GM12875 (cell line): ENCODE measurements at regions not wholly inside any gene's neighbourhood (a gene's known extent, or its start where the extent isn't known, plus 50 kb on each side); places are given as distances from the start of the nearest gene placed in this dataset.

ENCODE experiments used
- H3K4me3 ChIP-seq: one replicate; pipeline ENCODE4 v1.5.1; 2011; ENCODE audit warnings: low read depth, low read length, control low read depth
- TF ChIP-seq, protein P1 (sequence below): IDR thresholded peaks from 2 replicates; pipeline ENCODE4 v1.5.1; 2011; ENCODE audit warnings: low read depth, mild to moderate bottlenecking, control low read depth, inconsistent platforms, low read length, moderate library complexity, borderline replicate concordance; ENCODE audit not compliant: insufficient read depth

DNA sequence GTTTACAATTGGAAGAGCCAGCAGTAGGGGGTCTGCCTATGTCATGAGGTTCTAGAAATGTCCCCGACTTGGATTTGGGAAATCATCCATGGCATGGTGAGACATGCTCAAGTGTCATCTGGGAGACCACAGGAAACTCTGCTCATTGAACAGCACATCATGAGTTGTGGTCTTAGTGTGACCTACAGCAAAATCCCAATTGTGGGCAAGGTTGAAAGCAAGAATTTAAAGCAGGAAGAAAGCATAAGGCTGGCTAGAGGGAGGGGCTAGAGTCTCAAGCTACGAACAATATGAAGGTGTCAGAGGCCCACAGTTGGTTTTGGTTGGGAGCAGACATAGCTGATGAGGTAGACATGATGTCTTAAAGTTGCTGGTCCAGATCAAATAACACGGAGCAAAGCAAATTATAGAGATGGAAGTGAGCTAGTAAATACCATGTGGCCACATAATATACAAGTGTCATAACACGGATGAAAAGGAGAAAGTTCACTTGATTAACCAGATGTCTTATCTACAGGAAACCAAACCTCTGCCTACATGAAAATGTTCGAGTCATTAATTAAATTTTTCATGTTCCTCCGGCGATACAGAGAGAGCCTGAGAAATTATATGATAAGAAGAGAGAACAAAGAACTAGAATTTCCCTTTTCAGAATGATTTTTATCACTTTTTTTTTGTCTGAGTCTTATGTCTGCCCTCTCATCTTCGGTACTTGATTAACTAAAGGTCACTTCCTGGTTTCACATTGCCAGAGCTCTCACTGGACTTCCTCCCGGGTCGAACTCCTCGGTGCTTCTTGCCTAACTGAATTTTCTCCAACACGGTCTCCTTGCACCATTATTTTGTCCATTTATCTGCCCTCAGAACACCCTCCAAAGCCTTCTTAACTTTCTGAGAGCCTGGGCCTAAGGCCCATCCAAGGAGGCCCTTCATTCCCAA is 67.5 kb upstream of the DUSP10 start:
- no peak overlapping the region for H3K4me3 ChIP-seq
- TF ChIP-seq, protein P1, sequence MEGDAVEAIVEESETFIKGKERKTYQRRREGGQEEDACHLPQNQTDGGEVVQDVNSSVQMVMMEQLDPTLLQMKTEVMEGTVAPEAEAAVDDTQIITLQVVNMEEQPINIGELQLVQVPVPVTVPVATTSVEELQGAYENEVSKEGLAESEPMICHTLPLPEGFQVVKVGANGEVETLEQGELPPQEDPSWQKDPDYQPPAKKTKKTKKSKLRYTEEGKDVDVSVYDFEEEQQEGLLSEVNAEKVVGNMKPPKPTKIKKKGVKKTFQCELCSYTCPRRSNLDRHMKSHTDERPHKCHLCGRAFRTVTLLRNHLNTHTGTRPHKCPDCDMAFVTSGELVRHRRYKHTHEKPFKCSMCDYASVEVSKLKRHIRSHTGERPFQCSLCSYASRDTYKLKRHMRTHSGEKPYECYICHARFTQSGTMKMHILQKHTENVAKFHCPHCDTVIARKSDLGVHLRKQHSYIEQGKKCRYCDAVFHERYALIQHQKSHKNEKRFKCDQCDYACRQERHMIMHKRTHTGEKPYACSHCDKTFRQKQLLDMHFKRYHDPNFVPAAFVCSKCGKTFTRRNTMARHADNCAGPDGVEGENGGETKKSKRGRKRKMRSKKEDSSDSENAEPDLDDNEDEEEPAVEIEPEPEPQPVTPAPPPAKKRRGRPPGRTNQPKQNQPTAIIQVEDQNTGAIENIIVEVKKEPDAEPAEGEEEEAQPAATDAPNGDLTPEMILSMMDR, result no peak

DNA sequence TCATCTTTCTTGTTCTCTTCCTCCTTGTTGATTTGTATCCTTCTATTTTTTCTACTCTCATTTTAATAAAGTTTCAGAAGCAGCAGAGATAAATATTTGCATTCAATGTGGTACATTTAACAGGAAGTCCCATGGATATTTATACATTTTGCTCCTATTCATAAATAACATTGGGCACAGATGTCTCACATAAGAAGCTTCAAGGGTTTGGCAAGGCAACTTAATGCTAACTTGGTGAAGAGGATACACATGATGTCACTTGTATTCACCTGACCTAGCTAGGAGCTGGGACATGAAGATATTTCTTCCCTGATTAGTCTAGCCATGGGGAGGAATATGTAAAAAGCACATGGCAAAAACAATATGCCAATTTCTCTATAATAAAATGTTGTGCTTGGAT is 65.1 kb upstream of the DUSP10 start:
- H3K4me3 ChIP-seq, result no peak overlapping the region
- TF ChIP-seq, protein P1, result no peak

DNA sequence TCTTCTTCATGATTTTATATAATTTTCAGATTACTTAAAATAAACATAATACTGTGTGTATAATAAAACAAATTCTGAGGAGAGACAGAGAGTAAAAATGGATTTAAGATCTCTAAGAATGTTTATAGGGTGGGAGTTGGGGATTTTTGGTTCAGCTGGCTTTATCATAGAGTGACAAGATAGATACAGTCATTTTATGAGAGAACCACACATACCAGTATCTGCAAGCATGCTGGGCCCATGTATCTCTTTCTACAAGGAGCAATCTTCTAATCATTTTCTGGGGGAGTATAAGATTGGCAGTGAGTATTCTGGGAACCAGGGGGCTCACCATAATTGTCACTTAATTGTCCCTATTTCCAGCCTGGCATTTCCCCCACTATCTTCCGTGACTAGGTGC is 64.3 kb upstream of the DUSP10 start:
- TF ChIP-seq, protein P1, result no peak
- H3K4me3 ChIP-seq, result no peak overlapping the region

DNA sequence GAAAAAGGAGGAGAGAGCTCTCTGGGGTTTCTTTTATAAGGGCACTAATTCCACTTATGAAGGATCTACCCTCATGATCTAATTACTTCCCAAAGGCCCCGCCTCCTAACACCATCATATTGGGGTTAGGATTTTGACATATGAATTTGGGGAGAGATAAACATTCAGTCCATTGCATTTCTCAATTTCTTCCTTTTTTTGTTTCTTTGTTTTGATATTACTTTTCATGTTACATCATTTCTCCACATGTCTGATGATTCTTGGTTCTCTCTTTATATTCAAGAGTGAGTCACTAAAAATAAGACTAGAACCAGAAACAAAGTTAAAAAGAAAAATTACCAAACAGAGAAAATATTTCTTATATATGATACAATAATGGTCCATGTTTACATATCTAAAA is 63.2 kb upstream of the DUSP10 start:
- H3K4me3 ChIP-seq, result no peak overlapping the region
- TF ChIP-seq, protein P1, result no peak

DNA sequence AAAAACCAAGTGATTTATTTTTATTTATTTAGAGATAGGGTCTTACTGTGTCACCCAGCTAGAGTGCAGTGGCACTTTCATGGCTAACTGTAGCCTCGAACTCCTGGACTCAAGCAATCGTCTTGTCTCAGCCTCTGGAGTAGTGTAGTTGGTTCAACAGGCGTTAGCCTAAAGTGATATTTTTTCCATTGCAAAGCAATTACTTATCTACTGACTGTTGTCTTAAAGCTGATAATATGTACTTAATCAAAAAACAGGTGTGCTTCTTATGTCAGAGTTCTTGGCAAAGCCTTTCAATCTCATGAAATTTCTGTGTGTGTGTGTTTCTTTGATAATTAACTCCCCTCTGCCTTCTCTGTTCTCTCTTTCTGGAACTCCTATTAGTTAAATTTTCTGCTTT is 62.4 kb upstream of the DUSP10 start:
- no peak overlapping the region for H3K4me3 ChIP-seq
- TF ChIP-seq, protein P1, result no peak

DNA sequence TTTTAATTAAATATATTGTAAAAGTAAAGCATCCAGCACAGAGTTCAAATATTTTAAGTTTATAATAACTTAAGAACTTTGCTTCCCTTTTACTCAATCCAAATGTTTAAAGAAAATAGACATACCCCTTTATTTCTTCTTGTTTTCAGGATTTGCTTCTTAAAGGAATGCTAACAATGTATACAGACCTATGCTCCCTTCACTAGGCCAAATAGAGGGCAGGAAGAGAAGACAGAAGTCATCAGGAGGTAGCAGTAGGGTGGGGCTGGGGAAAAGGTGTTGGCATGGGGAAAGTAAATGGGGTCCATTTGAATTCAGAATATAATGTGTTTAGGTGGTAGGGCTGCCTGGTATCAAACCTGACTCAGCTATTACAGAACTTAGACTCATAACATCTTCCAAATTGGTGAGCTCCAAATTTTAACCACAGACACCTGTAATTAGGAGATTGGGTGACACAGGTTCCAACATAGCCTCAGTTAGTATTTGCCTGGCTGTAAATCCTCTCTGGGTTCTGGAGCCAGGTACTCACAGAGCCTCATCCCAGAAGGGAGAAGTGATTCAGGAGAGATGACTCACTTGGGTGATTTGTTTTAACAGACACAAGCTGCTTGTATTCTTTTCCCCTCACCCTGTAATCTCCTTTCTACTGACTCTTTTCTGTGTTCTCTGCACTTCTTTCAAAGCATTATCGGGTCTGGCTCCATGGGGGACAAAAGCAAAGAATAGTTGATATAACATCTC is 60.1 kb upstream of the DUSP10 start:
- TF ChIP-seq, protein P1, result no peak

More for the DNA sequence above, 60.1 kb upstream of the DUSP10 start:
- no peak overlapping the region for H3K4me3 ChIP-seq
